ENCODE measurements at regions not wholly inside any gene's neighbourhood (a gene's known extent, or its start where the extent isn't known, plus 50 kb on each side); places are given as distances from the start of the nearest gene placed in this dataset.

DNA sequence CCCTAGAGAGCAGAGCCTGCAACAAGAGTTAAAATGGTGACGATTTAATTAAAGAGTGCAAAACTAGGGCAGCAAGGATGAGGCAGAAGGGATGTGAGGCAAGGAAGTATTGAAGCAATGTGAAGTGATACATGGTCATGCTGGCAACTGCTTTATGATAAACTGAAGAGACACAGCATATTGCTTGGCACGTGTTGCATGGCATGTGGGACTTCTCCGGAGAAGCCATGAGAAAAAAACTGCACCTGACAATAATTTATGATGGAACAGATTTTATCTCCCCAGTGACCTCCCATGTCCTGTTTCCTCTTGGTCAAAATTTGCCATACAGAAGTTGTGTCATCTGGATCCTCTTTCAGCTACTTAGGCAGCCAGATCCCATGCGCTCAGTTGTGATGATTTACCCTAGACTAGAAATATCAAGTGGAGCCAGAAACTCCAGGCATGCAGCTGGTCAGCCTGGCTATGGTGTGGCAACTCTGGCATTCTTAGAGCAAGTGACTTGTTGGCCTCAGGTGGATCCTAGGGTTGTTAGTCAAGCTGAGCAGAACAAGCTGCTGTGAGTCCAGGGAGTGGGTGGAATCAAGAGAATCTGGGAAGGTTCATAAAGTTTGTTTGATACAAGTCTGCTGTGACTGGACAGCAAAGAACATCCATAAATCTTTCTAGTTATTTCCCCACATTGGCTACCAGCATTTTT lies 611.4 kb upstream of the USP24 start:
- H2BK5ac ChIP-seq (ENCODE audit: low read depth, low read length, poor library complexity), result peak overlapping the region; percentile 52
- peak overlapping the region; percentile 94 for H2BK12ac ChIP-seq (ENCODE audit: low read length)
- no peak overlapping the region for H3K23ac ChIP-seq (ENCODE audit: low read length)
- H3K4me1 ChIP-seq (ENCODE audit: control insufficient read depth in 1 of 2, insufficient read depth in 2 of 2, low read length in 2 of 2), result peaks cover 6 to 9% of the 10 kb centered on the region in 2 experiments
- no peaks in the 10 kb centered on the region for H3K9me3 ChIP-seq (ENCODE audit: insufficient read depth, low read depth, low read length)
- no peak overlapping the region for H4K12ac ChIP-seq (ENCODE audit: low read depth, low read length)
- peak overlapping the region; percentile 88 for H2AK5ac ChIP-seq (ENCODE audit: low read length)
- WGBS (ENCODE audit: extremely low coverage, insufficient coverage, insufficient read length), result no CpG with 5 or more reads among the region's 4 CpGs
- no peak overlapping the region for H3K27ac ChIP-seq (ENCODE audit: low read depth, low read length)
- H3K79me1 ChIP-seq (ENCODE audit: low read length), result peaks cover 17% of the 10 kb centered on the region
- no peak overlapping the region for H3K4me3 ChIP-seq (ENCODE audit: low read depth, low read length)
- H3K18ac ChIP-seq (ENCODE audit: low read length), result peak overlapping the region; percentile 7
- H3K4me2 ChIP-seq (ENCODE audit: low read length), result no peak overlapping the region
- no peak overlapping the region for H3K9ac ChIP-seq (ENCODE audit: low read length)
- H3K4ac ChIP-seq (ENCODE audit: low read depth, low read length), result peak overlapping the region; percentile 13
- DNase-seq, result peak; percentile 85 to 87
- peak overlapping the region; percentile 48 for H3K14ac ChIP-seq (ENCODE audit: low read length)
- no peak overlapping the region for H2AFZ ChIP-seq (ENCODE audit: insufficient read depth, low read length, poor library complexity)
- H3K79me2 ChIP-seq (ENCODE audit: control insufficient read depth, insufficient read depth, low read length, poor library complexity), result no peaks in the 10 kb centered on the region
- H3K36me3 ChIP-seq (ENCODE audit: control insufficient read depth in 1 of 2, insufficient read depth in 2 of 2, low read length in 2 of 2), result no peaks in the 10 kb centered on the region
- H4K91ac ChIP-seq (ENCODE audit: low read depth, low read length), result peak overlapping the region; percentile 64
- peak overlapping the region; percentile 21 for H4K8ac ChIP-seq (ENCODE audit: low read depth, low read length)
- no peaks in the 10 kb centered on the region for H3K27me3 ChIP-seq (ENCODE audit: insufficient read depth, low read length)
- peak overlapping the region; percentile 16 for H2BK120ac ChIP-seq (ENCODE audit: insufficient read depth, low read length, poor library complexity)

DNA sequence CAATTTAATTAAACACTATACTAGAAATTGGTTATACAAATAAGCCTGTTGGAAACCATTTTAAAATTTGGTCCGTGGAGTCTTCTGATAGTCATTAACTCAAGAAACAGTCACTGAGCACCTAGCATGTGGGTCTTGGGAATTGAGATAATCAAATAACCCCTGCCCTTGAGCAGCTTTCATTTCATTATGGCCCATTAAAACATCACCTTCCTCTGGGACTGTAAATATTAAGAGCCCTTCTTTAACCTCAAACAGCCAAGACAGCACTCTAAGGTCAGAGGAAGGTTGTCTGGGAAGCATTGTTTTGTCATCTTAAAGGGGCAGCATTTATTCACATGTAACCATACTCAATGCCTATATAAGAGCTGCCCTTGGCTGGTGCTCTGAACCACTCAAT lies 610.3 kb upstream of the USP24 start:
- Histone ChIP-seq H4K91ac (ENCODE audit: low read depth, low read length) (no peak overlapping the region), H2BK120ac (ENCODE audit: insufficient read depth, low read length, poor library complexity) (no peak overlapping the region), H2BK5ac (ENCODE audit: low read depth, low read length, poor library complexity) (no peak overlapping the region), H3K36me3 (ENCODE audit: control insufficient read depth in 1 of 2, insufficient read depth in 2 of 2, low read length in 2 of 2) (no peaks in the 10 kb centered on the region), H2BK12ac (ENCODE audit: low read length) (no peak overlapping the region), H3K4me1 (ENCODE audit: control insufficient read depth in 1 of 2, insufficient read depth in 2 of 2, low read length in 2 of 2) (peaks cover 6 to 9% of the 10 kb centered on the region in 2 experiments), H2AFZ (ENCODE audit: insufficient read depth, low read length, poor library complexity) (no peak overlapping the region), H4K12ac (ENCODE audit: low read depth, low read length) (no peak overlapping the region), H3K14ac (ENCODE audit: low read length) (no peak overlapping the region), H3K4me3 (ENCODE audit: low read depth, low read length) (no peak overlapping the region), H3K23ac (ENCODE audit: low read length) (no peak overlapping the region), H3K79me2 (ENCODE audit: control insufficient read depth, insufficient read depth, low read length, poor library complexity) (no peaks in the 10 kb centered on the region), H3K27ac (ENCODE audit: low read depth, low read length) (no peak overlapping the region), H4K8ac (ENCODE audit: low read depth, low read length) (no peak overlapping the region), H3K18ac (ENCODE audit: low read length) (no peak overlapping the region), H3K4me2 (ENCODE audit: low read length) (no peak overlapping the region), H3K27me3 (ENCODE audit: insufficient read depth, low read length) (no peaks in the 10 kb centered on the region), H3K9me3 (ENCODE audit: insufficient read depth, low read depth, low read length) (no peaks in the 10 kb centered on the region), H2AK5ac (ENCODE audit: low read length) (no peak overlapping the region), H3K4ac (ENCODE audit: low read depth, low read length) (no peak overlapping the region), H3K79me1 (ENCODE audit: low read length) (peaks cover 18% of the 10 kb centered on the region), H3K9ac (ENCODE audit: low read length) (no peak overlapping the region)
- no CpG with 5 or more reads among the region's 1 CpG for WGBS (ENCODE audit: extremely low coverage, insufficient coverage, insufficient read length)
- DNase-seq, result no peak

- no peak overlapping the region for H2AFZ ChIP-seq (ENCODE audit: insufficient read depth, low read length, poor library complexity)
- no peak overlapping the region for H4K8ac ChIP-seq (ENCODE audit: low read depth, low read length)
- no peak overlapping the region for H2BK12ac ChIP-seq (ENCODE audit: low read length)
- H2BK5ac ChIP-seq (ENCODE audit: low read depth, low read length, poor library complexity), result no peak overlapping the region
- H3K4me3 ChIP-seq (ENCODE audit: low read depth, low read length), result no peak overlapping the region
- H4K12ac ChIP-seq (ENCODE audit: low read depth, low read length), result no peak overlapping the region
- no peak overlapping the region for H3K18ac ChIP-seq (ENCODE audit: low read length)
- H3K14ac ChIP-seq (ENCODE audit: low read length), result no peak overlapping the region
- no peak overlapping the region for H2AK5ac ChIP-seq (ENCODE audit: low read length)
- H3K23ac ChIP-seq (ENCODE audit: low read length), result no peak overlapping the region
- no peak overlapping the region for H2BK120ac ChIP-seq (ENCODE audit: insufficient read depth, low read length, poor library complexity)
- H4K91ac ChIP-seq (ENCODE audit: low read depth, low read length), result no peak overlapping the region
- no peak overlapping the region for H3K27ac ChIP-seq (ENCODE audit: low read depth, low read length)
- no peaks in the 10 kb centered on the region for H3K79me2 ChIP-seq (ENCODE audit: control insufficient read depth, insufficient read depth, low read length, poor library complexity)
- H3K4ac ChIP-seq (ENCODE audit: low read depth, low read length), result no peak overlapping the region
- no peaks in the 10 kb centered on the region for H3K9me3 ChIP-seq (ENCODE audit: insufficient read depth, low read depth, low read length)
- no peak for DNase-seq
- H3K79me1 ChIP-seq (ENCODE audit: low read length), result peaks cover 18% of the 10 kb centered on the region
- no peaks in the 10 kb centered on the region for H3K27me3 ChIP-seq (ENCODE audit: insufficient read depth, low read length)
- no peak overlapping the region for H3K9ac ChIP-seq (ENCODE audit: low read length)
- H3K4me1 ChIP-seq (ENCODE audit: control insufficient read depth in 1 of 2, insufficient read depth in 2 of 2, low read length in 2 of 2), result peaks cover 6 to 9% of the 10 kb centered on the region in 2 experiments
- H3K4me2 ChIP-seq (ENCODE audit: low read length), result no peak overlapping the region
- H3K36me3 ChIP-seq (ENCODE audit: control insufficient read depth in 1 of 2, insufficient read depth in 2 of 2, low read length in 2 of 2), result no peaks in the 10 kb centered on the region
Measured at GRCh38 chr1:55824251-55824640, 609.1 kb upstream of the USP24 start.

- Histone ChIP-seq H2AK5ac (ENCODE audit: low read length) (no peak overlapping the region), H2BK12ac (ENCODE audit: low read length) (peak overlapping the region; percentile 96), H3K4ac (ENCODE audit: low read depth, low read length) (no peak overlapping the region), H4K91ac (ENCODE audit: low read depth, low read length) (peak overlapping the region; percentile 65), H3K23ac (ENCODE audit: low read length) (no peak overlapping the region), H3K27ac (ENCODE audit: low read depth, low read length) (no peak overlapping the region), H3K18ac (ENCODE audit: low read length) (no peak overlapping the region), H4K12ac (ENCODE audit: low read depth, low read length) (no peak overlapping the region), H2AFZ (ENCODE audit: insufficient read depth, low read length, poor library complexity) (no peak overlapping the region), H3K27me3 (ENCODE audit: insufficient read depth, low read length) (no peaks in the 10 kb centered on the region), H3K36me3 (ENCODE audit: control insufficient read depth in 1 of 2, insufficient read depth in 2 of 2, low read length in 2 of 2) (no peaks in the 10 kb centered on the region), H3K4me3 (ENCODE audit: low read depth, low read length) (no peak overlapping the region), H3K14ac (ENCODE audit: low read length) (peak overlapping the region; percentile 32), H3K9ac (ENCODE audit: low read length) (no peak overlapping the region), H3K4me2 (ENCODE audit: low read length) (no peak overlapping the region), H2BK5ac (ENCODE audit: low read depth, low read length, poor library complexity) (peak overlapping the region; percentile 51), H3K79me2 (ENCODE audit: control insufficient read depth, insufficient read depth, low read length, poor library complexity) (no peaks in the 10 kb centered on the region), H3K4me1 (ENCODE audit: control insufficient read depth in 1 of 2, insufficient read depth in 2 of 2, low read length in 2 of 2) (peaks cover 6 to 9% of the 10 kb centered on the region in 2 experiments), H2BK120ac (ENCODE audit: insufficient read depth, low read length, poor library complexity) (peak overlapping the region; percentile 81), H3K9me3 (ENCODE audit: insufficient read depth, low read depth, low read length) (no peaks in the 10 kb centered on the region), H3K79me1 (ENCODE audit: low read length) (peaks cover 18% of the 10 kb centered on the region), H4K8ac (ENCODE audit: low read depth, low read length) (no peak overlapping the region)
- peak in 1 of 2 donors; percentile 63 for DNase-seq
- WGBS (ENCODE audit: extremely low coverage, insufficient coverage, insufficient read length), result no CpG with 5 or more reads among the region's 6 CpGs
Measured at GRCh38 chr1:55823541-55824250, 608.5 kb upstream of the USP24 start.

All from trophoblast cell (in vitro differentiated cells and primary cell).